ENCODE measurements at regions not wholly inside any gene's neighbourhood (a gene's known extent, or its start where the extent isn't known, plus 50 kb on each side); places are given as distances from the start of the nearest gene placed in this dataset.

- H2AFZ ChIP-seq, result no peak overlapping the region
- H3K4me2 ChIP-seq (ENCODE audit: low read length), result no peak overlapping the region
- no peak for TF ChIP-seq CTCF (IDR thresholded peaks at IDR 0.05)
- H3K4me1 ChIP-seq, result no peaks in the 10 kb centered on the region
- H3K9ac ChIP-seq, result no peak overlapping the region
- H3K27ac ChIP-seq, result no peak overlapping the region
- H3K4me3 ChIP-seq (ENCODE audit: low read depth, low read length), result no peak overlapping the region
- no peaks in the 10 kb centered on the region for H3K79me2 ChIP-seq
- H3K36me3 ChIP-seq (ENCODE audit: control insufficient read depth, insufficient read depth, low read length), result no peaks in the 10 kb centered on the region
- H3K27me3 ChIP-seq (ENCODE audit: control insufficient read depth, insufficient read depth, low read length), result no peaks in the 10 kb centered on the region
- no peaks in the 10 kb centered on the region for H3K9me3 ChIP-seq (ENCODE audit: control insufficient read depth, low read length)
These were observed 160.1 kb downstream of the ARRDC4 start for GRCh38 chr15:98120561-98120960.

GRCh38 chr15:98121536-98121935, 161.0 kb downstream of the ARRDC4 start:
- TF ChIP-seq CTCF (IDR thresholded peaks at IDR 0.05), result no peak
- Histone ChIP-seq H3K4me2 (ENCODE audit: low read length) (no peak overlapping the region), H3K79me2 (no peaks in the 10 kb centered on the region), H3K36me3 (ENCODE audit: control insufficient read depth, insufficient read depth, low read length) (no peaks in the 10 kb centered on the region), H3K9me3 (ENCODE audit: control insufficient read depth, low read length) (no peaks in the 10 kb centered on the region), H3K27ac (no peak overlapping the region), H3K9ac (no peak overlapping the region), H3K4me3 (ENCODE audit: low read depth, low read length) (no peak overlapping the region), H3K4me1 (no peaks in the 10 kb centered on the region), H2AFZ (no peak overlapping the region), H3K27me3 (ENCODE audit: control insufficient read depth, insufficient read depth, low read length) (no peaks in the 10 kb centered on the region)

GRCh38 chr15:98121957-98122356, 161.5 kb downstream of the ARRDC4 start:
- Histone ChIP-seq H2AFZ (no peak overlapping the region), H3K4me2 (ENCODE audit: low read length) (no peak overlapping the region)
- no peak for TF ChIP-seq CTCF (IDR thresholded peaks at IDR 0.05)

GRCh38 chr15:98123297-98123696, 162.8 kb downstream of the ARRDC4 start:
- Histone ChIP-seq H3K36me3 (ENCODE audit: control insufficient read depth, insufficient read depth, low read length) (no peaks in the 10 kb centered on the region), H3K4me1 (no peaks in the 10 kb centered on the region), H2AFZ (no peak overlapping the region), H3K79me2 (no peaks in the 10 kb centered on the region), H3K9ac (no peak overlapping the region), H3K27ac (no peak overlapping the region), H3K4me2 (ENCODE audit: low read length) (no peak overlapping the region), H3K27me3 (ENCODE audit: control insufficient read depth, insufficient read depth, low read length) (no peaks in the 10 kb centered on the region), H3K4me3 (ENCODE audit: low read depth, low read length) (no peak overlapping the region), H3K9me3 (ENCODE audit: control insufficient read depth, low read length) (no peaks in the 10 kb centered on the region)
- no peak for TF ChIP-seq CTCF (IDR thresholded peaks at IDR 0.05)

More at GRCh38 chr15:98121957-98122356, 161.5 kb downstream of the ARRDC4 start:
- H3K4me3 ChIP-seq (ENCODE audit: low read depth, low read length), result no peak overlapping the region
- no peaks in the 10 kb centered on the region for H3K27me3 ChIP-seq (ENCODE audit: control insufficient read depth, insufficient read depth, low read length)
- no peak overlapping the region for H3K9ac ChIP-seq
- no peaks in the 10 kb centered on the region for H3K9me3 ChIP-seq (ENCODE audit: control insufficient read depth, low read length)
- no peak overlapping the region for H3K27ac ChIP-seq
- H3K79me2 ChIP-seq, result no peaks in the 10 kb centered on the region
- no peaks in the 10 kb centered on the region for H3K4me1 ChIP-seq
- H3K36me3 ChIP-seq (ENCODE audit: control insufficient read depth, insufficient read depth, low read length), result no peaks in the 10 kb centered on the region

GRCh38 chr15:98123834-98124233, 163.3 kb downstream of the ARRDC4 start:
- Histone ChIP-seq H3K79me2 (no peaks in the 10 kb centered on the region), H3K36me3 (ENCODE audit: control insufficient read depth, insufficient read depth, low read length) (no peaks in the 10 kb centered on the region), H3K27ac (no peak overlapping the region), H2AFZ (no peak overlapping the region), H3K4me2 (ENCODE audit: low read length) (no peak overlapping the region), H3K9ac (no peak overlapping the region), H3K9me3 (ENCODE audit: control insufficient read depth, low read length) (no peaks in the 10 kb centered on the region), H3K4me1 (no peaks in the 10 kb centered on the region), H3K4me3 (ENCODE audit: low read depth, low read length) (no peak overlapping the region), H3K27me3 (ENCODE audit: control insufficient read depth, insufficient read depth, low read length) (no peaks in the 10 kb centered on the region)
- no peak for TF ChIP-seq CTCF (IDR thresholded peaks at IDR 0.05)

Data from parathyroid adenoma (tissue), 2 donors.